ENCODE measurements at regions not wholly inside any gene's neighbourhood (a gene's known extent, or its start where the extent isn't known, plus 50 kb on each side); places are given as distances from the start of the nearest gene placed in this dataset.

GRCh38 chr5:165407352-165407751 is 1901.9 kb downstream of the MAT2B start:
- TF ChIP-seq CTCF (IDR thresholded peaks at IDR 0.05) (no peak), POLR2A (IDR thresholded peaks at IDR 0.05) (no peak)
